ENCODE measurements at regions not wholly inside any gene's neighbourhood (a gene's known extent, or its start where the extent isn't known, plus 50 kb on each side); places are given as distances from the start of the nearest gene placed in this dataset.

DNA sequence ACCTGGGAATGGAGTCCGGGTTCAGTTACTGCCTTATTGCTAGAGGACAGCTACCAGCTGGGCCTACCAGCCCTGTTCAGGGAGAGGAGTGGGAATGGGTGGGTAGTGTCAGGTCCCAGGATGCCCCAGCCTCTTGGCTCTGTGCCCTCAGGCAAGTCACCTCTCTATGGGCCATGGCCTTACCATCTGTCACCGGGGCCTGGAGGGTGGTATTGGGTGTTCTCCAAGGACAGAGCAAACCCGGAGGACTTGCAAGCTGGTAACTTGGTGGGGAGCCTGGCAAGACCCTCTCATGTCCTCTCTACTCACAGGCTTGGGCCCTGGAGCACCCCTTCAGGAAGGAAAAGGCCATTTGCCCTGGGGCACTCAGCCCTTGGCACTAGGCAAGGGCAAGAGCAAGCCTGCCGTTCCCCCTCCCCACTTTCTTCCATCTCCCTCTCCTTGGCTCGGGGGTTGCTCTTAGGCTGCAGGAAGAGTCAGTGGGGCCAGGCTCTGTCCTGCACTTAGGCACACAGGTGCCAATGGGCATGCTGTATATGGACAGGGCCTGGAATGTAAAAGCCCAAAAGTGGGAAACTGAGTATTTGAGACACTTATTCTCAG, 170.0 kb upstream of the ZNF267 start:
- TF ChIP-seq YY1 (IDR thresholded peaks at IDR 0.05; ENCODE audit: extremely low read depth, insufficient replicate concordance, low read depth, low read length) (no peak), POLR2A (IDR thresholded peaks at IDR 0.05; ENCODE audit: borderline replicate concordance, extremely low read depth, insufficient read depth, insufficient read length) (no peak), SRF (IDR thresholded peaks at IDR 0.05; ENCODE audit: low read depth) (no peak), CEBPB (IDR thresholded peaks at IDR 0.05; ENCODE audit: low read depth) (no peak), EZH2 (IDR thresholded peaks at IDR 0.05) (no peak), POLR2AphosphoS5 (IDR thresholded peaks at IDR 0.05; ENCODE audit: low read depth, low read length) (no peak)
- TF ChIP-seq, protein P1, sequence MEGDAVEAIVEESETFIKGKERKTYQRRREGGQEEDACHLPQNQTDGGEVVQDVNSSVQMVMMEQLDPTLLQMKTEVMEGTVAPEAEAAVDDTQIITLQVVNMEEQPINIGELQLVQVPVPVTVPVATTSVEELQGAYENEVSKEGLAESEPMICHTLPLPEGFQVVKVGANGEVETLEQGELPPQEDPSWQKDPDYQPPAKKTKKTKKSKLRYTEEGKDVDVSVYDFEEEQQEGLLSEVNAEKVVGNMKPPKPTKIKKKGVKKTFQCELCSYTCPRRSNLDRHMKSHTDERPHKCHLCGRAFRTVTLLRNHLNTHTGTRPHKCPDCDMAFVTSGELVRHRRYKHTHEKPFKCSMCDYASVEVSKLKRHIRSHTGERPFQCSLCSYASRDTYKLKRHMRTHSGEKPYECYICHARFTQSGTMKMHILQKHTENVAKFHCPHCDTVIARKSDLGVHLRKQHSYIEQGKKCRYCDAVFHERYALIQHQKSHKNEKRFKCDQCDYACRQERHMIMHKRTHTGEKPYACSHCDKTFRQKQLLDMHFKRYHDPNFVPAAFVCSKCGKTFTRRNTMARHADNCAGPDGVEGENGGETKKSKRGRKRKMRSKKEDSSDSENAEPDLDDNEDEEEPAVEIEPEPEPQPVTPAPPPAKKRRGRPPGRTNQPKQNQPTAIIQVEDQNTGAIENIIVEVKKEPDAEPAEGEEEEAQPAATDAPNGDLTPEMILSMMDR (IDR thresholded peaks at IDR 0.05 in 2 of 3, conservative IDR thresholded peaks at IDR 0.05 in 1 of 3; ENCODE audit: borderline replicate concordance in 1 of 3, insufficient read depth in 1 of 3, low read depth in 2 of 3, low read length in 2 of 3), result no peak
- TF ChIP-seq, protein P2, sequence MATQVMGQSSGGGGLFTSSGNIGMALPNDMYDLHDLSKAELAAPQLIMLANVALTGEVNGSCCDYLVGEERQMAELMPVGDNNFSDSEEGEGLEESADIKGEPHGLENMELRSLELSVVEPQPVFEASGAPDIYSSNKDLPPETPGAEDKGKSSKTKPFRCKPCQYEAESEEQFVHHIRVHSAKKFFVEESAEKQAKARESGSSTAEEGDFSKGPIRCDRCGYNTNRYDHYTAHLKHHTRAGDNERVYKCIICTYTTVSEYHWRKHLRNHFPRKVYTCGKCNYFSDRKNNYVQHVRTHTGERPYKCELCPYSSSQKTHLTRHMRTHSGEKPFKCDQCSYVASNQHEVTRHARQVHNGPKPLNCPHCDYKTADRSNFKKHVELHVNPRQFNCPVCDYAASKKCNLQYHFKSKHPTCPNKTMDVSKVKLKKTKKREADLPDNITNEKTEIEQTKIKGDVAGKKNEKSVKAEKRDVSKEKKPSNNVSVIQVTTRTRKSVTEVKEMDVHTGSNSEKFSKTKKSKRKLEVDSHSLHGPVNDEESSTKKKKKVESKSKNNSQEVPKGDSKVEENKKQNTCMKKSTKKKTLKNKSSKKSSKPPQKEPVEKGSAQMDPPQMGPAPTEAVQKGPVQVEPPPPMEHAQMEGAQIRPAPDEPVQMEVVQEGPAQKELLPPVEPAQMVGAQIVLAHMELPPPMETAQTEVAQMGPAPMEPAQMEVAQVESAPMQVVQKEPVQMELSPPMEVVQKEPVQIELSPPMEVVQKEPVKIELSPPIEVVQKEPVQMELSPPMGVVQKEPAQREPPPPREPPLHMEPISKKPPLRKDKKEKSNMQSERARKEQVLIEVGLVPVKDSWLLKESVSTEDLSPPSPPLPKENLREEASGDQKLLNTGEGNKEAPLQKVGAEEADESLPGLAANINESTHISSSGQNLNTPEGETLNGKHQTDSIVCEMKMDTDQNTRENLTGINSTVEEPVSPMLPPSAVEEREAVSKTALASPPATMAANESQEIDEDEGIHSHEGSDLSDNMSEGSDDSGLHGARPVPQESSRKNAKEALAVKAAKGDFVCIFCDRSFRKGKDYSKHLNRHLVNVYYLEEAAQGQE (IDR thresholded peaks at IDR 0.05; ENCODE audit: low read depth), result no peak
- TF ChIP-seq, protein P3, sequence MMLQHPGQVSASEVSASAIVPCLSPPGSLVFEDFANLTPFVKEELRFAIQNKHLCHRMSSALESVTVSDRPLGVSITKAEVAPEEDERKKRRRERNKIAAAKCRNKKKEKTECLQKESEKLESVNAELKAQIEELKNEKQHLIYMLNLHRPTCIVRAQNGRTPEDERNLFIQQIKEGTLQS (IDR thresholded peaks at IDR 0.05), result no peak
- TF ChIP-seq, protein P4, sequence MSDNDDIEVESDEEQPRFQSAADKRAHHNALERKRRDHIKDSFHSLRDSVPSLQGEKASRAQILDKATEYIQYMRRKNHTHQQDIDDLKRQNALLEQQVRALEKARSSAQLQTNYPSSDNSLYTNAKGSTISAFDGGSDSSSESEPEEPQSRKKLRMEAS (IDR thresholded peaks at IDR 0.05), result no peak

All from HCT116 (cell line).